RWPE1 (cell line): ENCODE measurements at regions not wholly inside any gene's neighbourhood (a gene's known extent, or its start where the extent isn't known, plus 50 kb on each side); places are given as distances from the start of the nearest gene placed in this dataset.

Experiments used
- CTCF ChIA-PET: fragments of 350-600 bp; sonication (Branson Sonifier 250); formaldehyde crosslinking; extraction: SDS; loops from one replicate; lab custom pipeline; 2021; lab: Yijun Ruan, JAX
- POLR2A ChIA-PET: fragments of 400-600 bp; formaldehyde crosslinking; extraction: SDS; loops from one replicate; lab custom pipeline; 2020; ENCODE audit warnings: antibody characterized with exemption; ENCODE audit not compliant: low non-redundant PET; lab: Yijun Ruan, JAX
- DNase-seq: peaks from one replicate; pipeline ENCODE4 v3.0.0; 2012; ENCODE audit warnings: low spot score
- H3K27ac ChIP-seq: fragments of 450-650 bp; 2 replicates; pipeline ENCODE4 v1.5.1; 2017
- CTCF ChIP-seq: fragments of 450-650 bp; conservative IDR thresholded peaks from 2 replicates; pipeline ENCODE4 v1.5.1; 2017; ENCODE audit warnings: low read depth, mild to moderate bottlenecking

GRCh38 chr6:101312652-101313051 is 80.9 kb upstream of the GRIK2 start:
- POLR2A ChIA-PET: no interaction called here
- H3K27ac ChIP-seq: no peak overlapping the region
- DNase-seq: no peak
- no peak for TF ChIP-seq CTCF
- CTCF ChIA-PET: no interaction called here

- CTCF ChIA-PET: no interaction called here
- no peak for DNase-seq
- no peak overlapping the region for H3K27ac ChIP-seq
- TF ChIP-seq CTCF: no peak
- POLR2A ChIA-PET: no interaction called here
These were observed 70.6 kb upstream of the GRIK2 start for GRCh38 chr6:101322921-101323320.

- CTCF ChIA-PET: interaction anchor here (0.6 to 0.8 kb wide), 2 partner anchors 9 to 881 kb away, joined by 3 read pairs; no protein-coding TSS in a partner anchor
- no peak for TF ChIP-seq CTCF
- DNase-seq: no peak
- H3K27ac ChIP-seq: no peak overlapping the region
- POLR2A ChIA-PET: no interaction called here
These were observed 67.1 kb upstream of the GRIK2 start for GRCh38 chr6:101326411-101326810.

GRCh38 chr6:101341926-101342325 is 51.6 kb upstream of the GRIK2 start:
- ChIA-PET CTCF (interaction anchor here (0.8 kb wide), 1 partner anchor 91 kb away, joined by 4 read pairs; no protein-coding TSS in a partner anchor), POLR2A (no interaction called here)
- TF ChIP-seq CTCF: no peak
- H3K27ac ChIP-seq: no peak overlapping the region
- no peak for DNase-seq
